ENCODE measurements at regions not wholly inside any gene's neighbourhood (a gene's known extent, or its start where the extent isn't known, plus 50 kb on each side); places are given as distances from the start of the nearest gene placed in this dataset.

DNA sequence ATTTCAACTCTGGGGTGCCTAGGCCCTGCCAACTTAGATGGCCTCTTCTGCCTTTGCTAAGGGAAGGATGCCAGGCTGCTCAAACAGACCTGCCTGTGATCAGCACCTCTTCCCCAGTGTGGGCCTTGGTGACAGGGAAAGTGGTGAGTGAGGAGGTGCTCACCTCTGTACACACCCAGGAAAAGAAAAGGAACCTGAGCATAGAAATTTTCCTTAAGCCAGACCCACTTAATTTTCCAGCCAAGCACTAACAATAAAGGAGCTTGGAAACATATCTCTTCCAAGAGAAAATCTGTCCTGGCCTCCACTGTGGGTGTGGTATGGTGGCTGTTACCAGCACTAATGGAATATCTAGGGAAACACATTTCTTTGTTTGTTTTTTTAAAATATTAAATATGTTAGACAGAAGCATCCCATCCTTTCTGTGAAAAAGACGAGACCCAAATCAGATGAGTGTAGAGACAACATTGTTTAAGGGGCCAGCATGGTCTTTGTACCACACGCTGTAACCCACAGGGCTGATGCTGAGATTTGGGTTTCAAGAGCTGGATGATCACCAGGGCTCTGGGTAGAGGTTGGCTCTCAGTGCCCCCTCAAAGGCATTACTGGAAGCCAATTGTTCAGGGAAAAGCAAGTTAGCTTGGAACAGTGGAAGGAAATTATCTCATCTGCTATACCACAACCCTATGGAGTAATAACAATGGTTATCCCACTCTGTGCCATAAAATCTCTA, 472.2 kb downstream of the INSC start:
- DNase-seq = no peak

GRCh38 chr11:15589070-15589626, 474.4 kb downstream of the INSC start:
- DNase-seq = no peak

DNA sequence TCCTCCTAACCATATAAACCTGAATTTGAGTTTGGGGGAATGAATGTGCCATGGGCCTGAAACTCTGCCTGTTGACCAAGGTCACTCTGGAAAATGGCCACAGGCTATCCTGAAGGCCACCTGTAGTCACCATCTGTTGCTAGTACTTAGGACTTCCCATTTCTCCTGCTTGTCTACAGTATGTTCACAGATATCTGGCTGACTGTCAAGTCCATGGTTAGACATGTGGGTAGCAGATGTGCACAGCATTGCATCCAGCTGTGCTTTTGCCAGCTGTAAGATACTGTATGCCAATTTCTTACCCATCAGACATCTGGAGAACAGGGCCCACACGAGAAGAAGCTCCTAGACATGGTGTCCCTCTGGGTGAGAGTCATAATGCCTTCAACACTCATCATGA, 475.4 kb downstream of the INSC start:
- DNase-seq = no peak

DNA sequence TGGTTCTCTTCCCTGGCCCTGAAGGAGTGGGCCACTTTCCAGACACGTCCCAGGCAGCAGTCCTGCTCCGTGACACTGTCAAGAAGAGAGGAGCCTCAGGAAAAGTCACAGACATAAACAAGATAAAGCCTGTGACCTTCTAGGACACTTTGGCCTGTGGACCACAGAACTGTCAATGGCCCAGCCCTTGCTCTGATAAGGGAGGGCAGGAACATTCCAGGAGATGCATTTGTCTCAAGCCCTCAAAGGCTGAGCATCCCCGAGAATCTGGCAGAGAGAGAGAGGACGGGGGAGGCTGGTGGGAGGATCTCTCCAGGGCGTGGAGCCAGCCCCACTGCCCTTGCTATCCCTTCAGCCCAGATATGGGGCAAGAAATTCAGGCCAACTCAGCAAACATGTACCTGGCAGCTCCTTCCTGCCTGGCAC, 476.4 kb downstream of the INSC start:
- no peak for DNase-seq

DNA sequence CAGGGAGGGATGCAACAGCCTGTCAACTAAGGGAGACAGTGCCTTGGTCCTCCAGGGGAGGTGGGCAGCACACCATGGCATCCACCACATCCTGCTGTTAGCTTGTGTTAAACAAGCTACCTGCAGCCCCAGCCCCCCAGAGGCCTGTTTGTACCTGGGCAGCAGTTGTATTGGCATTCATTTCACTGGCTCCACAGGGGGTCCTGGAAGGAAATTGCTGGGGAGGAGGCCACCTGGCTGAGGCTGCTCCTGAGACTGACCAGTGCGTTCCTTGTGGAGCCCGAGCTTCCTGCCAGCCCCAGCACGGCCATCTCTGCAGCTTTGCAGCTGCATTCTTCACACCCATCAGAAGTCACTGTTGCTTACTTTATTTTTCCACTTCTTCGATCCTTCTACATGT, 479.9 kb downstream of the INSC start:
- DNase-seq = no peak

- DNase-seq = no peak
Observed at GRCh38 chr11:15599376-15599775, 484.7 kb downstream of the INSC start.

- DNase-seq = no peak
Observed at GRCh38 chr11:15602047-15602446, 487.3 kb downstream of the INSC start.

- no peak for DNase-seq
Observed at GRCh38 chr11:15602785-15603567, 488.3 kb downstream of the INSC start.

GRCh38 chr11:15605094-15605493, 490.4 kb downstream of the INSC start:
- no peak for DNase-seq

- no peak for DNase-seq
Observed at GRCh38 chr11:15607361-15608036, 492.8 kb downstream of the INSC start.

- DNase-seq = no peak
Observed at GRCh38 chr11:15609445-15609844, 494.7 kb downstream of the INSC start.

GRCh38 chr11:15610881-15611280, 496.2 kb downstream of the INSC start:
- DNase-seq = no peak

DNA sequence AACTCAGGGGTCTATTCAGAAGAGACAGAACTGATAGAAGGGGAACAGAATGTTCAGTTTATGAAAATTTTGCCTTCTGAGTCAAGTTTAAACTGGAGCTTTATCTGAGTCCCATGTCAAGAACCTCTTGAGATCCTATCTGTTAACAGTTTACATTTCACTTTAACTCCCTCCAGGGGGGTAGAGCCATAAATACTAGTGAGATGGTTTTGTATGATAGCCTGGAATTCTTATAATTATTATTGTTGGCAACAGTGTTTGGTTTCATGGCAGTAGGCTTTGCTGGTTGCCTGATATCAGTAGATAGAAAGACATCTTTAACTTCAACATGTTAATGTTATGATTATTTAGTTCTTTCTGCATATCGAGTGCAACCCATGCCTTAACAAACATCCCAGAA, 498.5 kb downstream of the INSC start:
- DNase-seq = no peak

GRCh38 chr11:15613789-15614188, 499.1 kb downstream of the INSC start:
- no peak for DNase-seq

DNA sequence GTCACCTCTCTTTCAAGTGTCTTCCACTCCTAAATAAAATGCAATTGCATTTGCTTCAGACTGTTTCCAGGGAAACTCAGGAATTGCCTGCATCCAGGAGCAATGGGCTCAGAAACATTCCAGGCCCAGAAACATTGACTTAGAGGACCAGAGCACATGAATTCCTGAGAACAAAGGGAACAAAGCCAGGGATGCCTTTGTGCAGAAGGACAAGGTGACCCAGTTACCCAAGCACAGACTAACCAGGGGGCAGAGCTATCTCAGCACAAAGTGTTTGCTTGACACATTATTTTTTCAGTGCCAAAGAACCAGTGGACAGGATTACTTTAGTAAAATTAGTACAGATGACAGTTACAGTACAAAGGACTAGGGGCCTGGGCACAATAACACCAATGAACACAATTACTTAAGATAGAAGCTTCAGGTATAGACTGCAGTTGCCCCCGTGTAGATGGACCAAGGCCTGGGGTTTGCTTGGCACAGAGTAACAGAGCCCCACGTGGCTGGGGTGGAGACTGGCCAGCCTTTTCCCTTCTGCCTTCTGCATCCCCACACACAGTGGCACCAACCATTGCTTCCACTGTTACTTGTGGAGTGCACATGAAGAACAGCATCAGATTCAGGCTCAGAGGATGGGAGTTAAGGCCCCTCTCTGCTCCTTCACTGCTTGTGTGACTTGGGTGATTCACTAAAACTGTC, 500.8 kb downstream of the INSC start:
- no peak for DNase-seq

DNA sequence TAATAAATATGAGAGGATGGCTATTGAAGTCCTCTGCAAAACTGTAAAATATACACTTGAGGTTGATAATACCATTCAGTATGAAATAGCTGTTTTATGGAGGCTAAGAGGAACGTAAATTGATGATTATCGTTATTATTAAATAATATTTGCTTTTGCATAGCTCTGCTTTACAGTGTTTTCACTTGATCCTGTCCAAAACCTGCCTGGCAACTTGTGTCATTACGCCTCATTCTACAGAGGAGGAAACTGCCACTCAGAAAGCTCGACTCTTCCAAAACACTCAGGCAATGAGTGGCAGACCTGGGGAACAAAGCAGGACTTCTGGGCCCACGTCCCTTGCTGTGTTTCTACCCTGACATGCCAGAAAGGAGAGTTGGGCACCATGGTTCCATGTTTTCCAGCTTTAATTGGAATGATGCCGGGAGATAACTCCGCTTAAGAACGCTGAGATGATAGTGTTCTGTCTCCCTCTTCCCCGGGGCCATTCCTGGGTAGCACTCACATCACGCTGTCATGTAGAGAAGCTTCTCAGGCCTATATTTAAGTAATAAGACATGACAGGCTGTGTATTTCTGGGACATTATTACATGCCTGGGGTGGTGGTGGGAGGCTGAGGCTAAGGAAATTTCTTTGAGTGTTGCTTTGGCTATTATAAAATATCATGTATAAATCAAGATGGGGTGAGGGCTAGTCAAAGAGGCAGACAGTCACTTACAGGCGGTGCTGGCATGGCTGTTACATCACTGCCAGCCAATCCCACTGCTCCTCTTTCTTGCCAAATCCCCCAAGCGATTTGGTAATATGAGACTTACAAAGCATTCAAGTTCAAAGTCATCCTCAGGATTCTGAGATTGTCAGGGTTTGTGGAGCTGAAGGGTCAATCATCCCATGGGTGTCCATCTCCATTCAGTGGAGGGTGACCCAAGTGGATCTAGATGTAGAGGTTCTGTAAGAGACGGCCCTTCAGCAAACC, 501.7 kb downstream of the INSC start:
- DNase-seq = no peak

DNA sequence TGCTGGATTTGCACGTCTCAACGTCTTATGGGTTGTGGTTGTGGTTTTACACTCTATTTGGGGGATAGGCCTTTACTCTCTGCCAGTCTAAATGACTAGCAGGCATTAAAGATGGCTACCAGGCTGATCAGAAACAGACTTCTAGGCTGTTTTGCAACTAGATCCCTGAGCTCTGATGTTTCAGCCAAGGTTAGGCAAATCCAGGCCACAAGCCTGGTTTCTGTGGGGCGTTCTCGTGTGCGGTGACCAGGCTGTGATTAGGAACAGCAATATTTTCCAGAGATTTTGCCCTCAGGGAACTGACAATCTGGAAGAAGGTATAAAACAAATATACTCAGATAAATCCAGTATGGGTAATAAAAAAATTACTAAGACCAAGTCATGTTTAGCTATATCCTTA, 502.4 kb downstream of the INSC start:
- DNase-seq = no peak

DNA sequence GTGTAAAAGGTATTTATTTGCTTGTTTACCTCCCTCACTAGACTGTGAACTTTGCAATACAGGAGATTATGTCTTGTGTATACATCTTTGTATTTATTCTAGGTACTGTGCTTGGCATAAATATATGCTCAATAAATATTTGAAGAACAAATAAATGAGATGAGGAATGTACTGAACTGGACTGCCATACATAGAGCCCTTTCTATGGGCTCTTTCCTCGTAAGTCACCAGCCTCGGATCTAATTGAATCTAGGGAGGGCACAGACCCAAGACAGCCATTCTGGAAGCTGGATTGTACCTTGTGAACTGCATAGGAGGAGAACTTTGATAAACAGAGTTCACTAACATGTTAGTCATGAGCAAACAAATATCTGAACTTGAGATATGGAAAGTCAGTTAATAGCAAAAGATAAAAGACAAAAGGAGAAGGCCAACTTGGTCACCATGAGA, 503.9 kb downstream of the INSC start:
- no peak for DNase-seq

- DNase-seq = no peak
Observed at GRCh38 chr11:15621565-15621964, 506.8 kb downstream of the INSC start.

DNA sequence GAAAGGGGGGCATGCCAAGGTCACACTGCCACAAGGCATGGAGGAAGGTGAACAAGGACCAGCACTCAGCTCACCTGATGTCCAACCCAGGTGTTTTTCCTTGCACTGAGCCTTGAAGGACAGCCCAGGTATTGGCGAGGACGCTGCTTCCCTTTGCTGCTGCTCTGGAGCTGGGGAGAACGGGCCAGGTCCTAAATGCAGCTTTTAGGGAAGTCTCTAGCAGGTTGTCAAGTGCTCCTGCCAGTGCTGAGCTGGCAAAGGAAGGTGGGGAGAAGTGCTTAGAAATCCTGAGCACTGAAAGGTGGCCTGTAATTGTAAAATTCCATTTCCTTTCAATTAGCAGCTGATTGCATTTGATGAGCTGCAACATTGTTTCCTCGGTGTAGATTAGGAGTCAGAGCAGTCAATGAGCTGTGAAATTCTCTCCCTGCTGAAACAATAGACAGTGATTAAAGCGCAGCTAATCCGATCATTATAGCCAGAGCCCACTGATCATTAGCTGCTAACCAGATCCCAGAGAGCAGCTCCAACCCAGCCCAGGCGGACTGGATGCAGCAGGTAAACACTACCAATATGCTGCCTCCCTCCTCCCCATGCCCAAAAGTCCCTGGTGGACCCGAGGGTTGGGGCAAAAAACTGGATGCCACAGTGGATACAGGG, 507.6 kb downstream of the INSC start:
- DNase-seq = no peak

DNA sequence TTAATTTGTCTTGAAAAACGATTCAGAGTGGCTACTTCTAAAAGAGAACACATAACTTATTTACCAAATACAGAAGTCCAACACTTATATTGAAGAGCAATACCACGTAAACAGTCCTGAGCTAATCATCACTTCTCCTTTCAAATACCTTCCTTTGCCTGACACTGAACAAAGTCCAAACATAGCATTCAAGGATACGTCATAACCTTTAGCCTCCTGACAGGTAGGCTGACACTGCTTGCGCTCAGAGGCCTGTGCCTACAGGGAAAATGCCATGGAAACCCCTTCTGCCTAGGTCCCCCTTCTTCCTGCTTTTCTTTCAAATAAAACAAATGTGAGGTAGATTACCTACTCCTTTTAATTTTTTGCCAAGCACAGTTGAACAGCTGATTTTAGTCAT, 510.0 kb downstream of the INSC start:
- no peak for DNase-seq

Measured in T-helper 1 cell (primary cell).